GM12878 (cell line): ENCODE measurements at regions not wholly inside any gene's neighbourhood (a gene's known extent, or its start where the extent isn't known, plus 50 kb on each side); places are given as distances from the start of the nearest gene placed in this dataset.

Experiments used
- ATAC-seq: fragments of 200-7000 bp; cut with Tn5 transposase; 3 replicates; pipeline ENCODE4 v1.9.1; 2020; ENCODE audit warnings: mild to moderate bottlenecking, moderate library complexity
- BruUV-seq: library from RNA; stranded (reverse); fragments of 400-500 nt; replicated peaks from 2 replicates; lab custom pipeline; 2021; lab: Mats Ljungman, UMichigan
- CTCF ChIA-PET: fragments of 300-600 bp; sonication (Branson Sonifier 250); formaldehyde crosslinking; extraction: SDS; loops from one replicate; lab custom pipeline; 2021; ENCODE audit warnings: inconsistent platforms; lab: Yijun Ruan, JAX
- POLR2A ChIA-PET: fragments of 350-600 bp; formaldehyde crosslinking; extraction: SDS; loops from one replicate; lab custom pipeline; 2021; ENCODE audit warnings: inconsistent platforms; lab: Charles Lee
- RAD21 ChIA-PET: fragments of 300-600 bp; sonication (Branson Sonifier 250); formaldehyde crosslinking; loops from one replicate; lab custom pipeline; 2023; ENCODE audit warnings: antibody characterized with exemption; ENCODE audit not compliant: unreplicated experiment; lab: Charles Lee
- SMC1A ChIA-PET: fragments of 300-600 bp; sonication (Branson Sonifier 250); formaldehyde crosslinking; loops from one replicate; lab custom pipeline; 2023; ENCODE audit not compliant: unreplicated experiment, uncharacterized antibody; lab: Charles Lee
- DNase-seq: peaks from one replicate; pipeline ENCODE4 v3.0.0-alpha.2; 2011; ENCODE audit warnings: low read depth, low spot score
- FAIRE-seq: peaks from 3 replicates; lab custom pipeline; 2011; peaks lifted over from hg19 to GRCh38; lab: Jason Lieb, UNC
- H2AFZ ChIP-seq: 2 replicates; pipeline ENCODE4 v1.6.0; 2011; ENCODE audit warnings: low read depth, low read length, control low read depth; ENCODE audit not compliant: control insufficient read depth
- H3K27ac ChIP-seq: 2 replicates; pipeline ENCODE4 v1.5.1; 2011; ENCODE audit warnings: control low read depth; ENCODE audit not compliant: control insufficient read depth, insufficient read depth
- H3K27me3 ChIP-seq, 2 experiments: replicated peaks in 1 of 2; 2 replicates each; pipeline versions ENCODE4 v1.6.0 to v1.6.1; 2011; ENCODE audit warnings: low read length in 1 of 2; ENCODE audit not compliant: control insufficient read depth in 2 of 2, insufficient read depth in 2 of 2
- H3K36me3 ChIP-seq, 2 experiments: 2 replicates each; pipeline ENCODE4 v1.5.1; 2011; ENCODE audit warnings: low read length in 1 of 2; ENCODE audit not compliant: control insufficient read depth in 2 of 2, insufficient read depth in 2 of 2
- H3K4me1 ChIP-seq: 2 replicates; pipeline ENCODE4 v1.6.1; 2011; ENCODE audit warnings: mild to moderate bottlenecking, low read length, moderate library complexity, mixed read lengths; ENCODE audit not compliant: control insufficient read depth, insufficient read depth
- H3K4me2 ChIP-seq: 2 replicates; pipeline ENCODE4 v1.6.0; 2011; ENCODE audit warnings: control low read depth; ENCODE audit not compliant: control insufficient read depth, insufficient read depth
- H3K4me3 ChIP-seq: fragments of 200-600 bp; sonication (generic); 2 replicates; pipeline ENCODE4 v1.5.1; 2016
- H3K79me2 ChIP-seq: 2 replicates; pipeline ENCODE4 v1.6.0; 2011; ENCODE audit warnings: low read length; ENCODE audit not compliant: control insufficient read depth, insufficient read depth
- H3K9ac ChIP-seq: 2 replicates; pipeline ENCODE4 v1.8.0; 2011; ENCODE audit warnings: low read length, control low read depth, mixed read lengths; ENCODE audit not compliant: control insufficient read depth, insufficient read depth
- H3K9me3 ChIP-seq: replicated peaks from 3 replicates; pipeline ENCODE4 v1.5.1; 2011; ENCODE audit warnings: mild to moderate bottlenecking, low read length; ENCODE audit not compliant: control insufficient read depth, insufficient read depth
- H4K20me1 ChIP-seq: 2 replicates; pipeline ENCODE4 v1.6.0; 2011; ENCODE audit not compliant: control insufficient read depth, insufficient read depth
- CHD2 ChIP-seq: IDR thresholded peaks from 2 replicates; pipeline ENCODE4 v1.6.1; 2011; ENCODE audit warnings: low read depth, low read length, improper control_type of control experiment, borderline replicate concordance
- MEF2B ChIP-seq: fragments of 450-650 bp; IDR thresholded peaks from 2 replicates; pipeline ENCODE4 v1.6.1; 2018; ENCODE audit warnings: mild to moderate bottlenecking, moderate library complexity; ENCODE audit not compliant: partially characterized antibody, poor library complexity, severe bottlenecking
- REST ChIP-seq: IDR thresholded peaks from 2 replicates; pipeline ENCODE4 v1.6.1; 2012; ENCODE audit warnings: mild to moderate bottlenecking, low read depth, low read length
- SPI1 ChIP-seq: IDR thresholded peaks from 2 replicates; pipeline ENCODE4 v1.6.1; 2011; ENCODE audit warnings: low read depth, mild to moderate bottlenecking, low read length, moderate library complexity, borderline replicate concordance; ENCODE audit not compliant: insufficient read depth
- WGBS: methylation state at CpG from one replicate; pipeline ENCODE4 v1.1.6; 2016; ENCODE audit warnings: low lambda C conversion rate; ENCODE audit not compliant: insufficient replicate concordance, insufficient coverage; ENCODE audit errors: missing lambda C conversion rate; 5-methylcytosine and 5-hydroxymethylcytosine counted together
- in situ Hi-C: fragments of 300-500 bp; cut with MboI; formaldehyde crosslinking; loops from 9 replicates; pipeline ENCODE4 v1.14.3; 2018; ENCODE audit warnings: mixed read lengths
- intact Hi-C: fragments of 100-400 bp; cut with micrococcal nuclease; formaldehyde crosslinking; loops from one replicate; pipeline ENCODE4 v1.14.2; 2022; ENCODE audit not compliant: unreplicated experiment
- TF ChIP-seq, protein P1 (sequence below): IDR thresholded peaks from 2 replicates; pipeline ENCODE4 v1.6.1; 2012; ENCODE audit warnings: low read depth, low read length, improper control_type of control experiment
- TF ChIP-seq, protein P2 (sequence below): fragments of 450-650 bp; IDR thresholded peaks from 2 replicates; pipeline ENCODE4 v1.6.1; 2016; ENCODE audit warnings: mild to moderate bottlenecking, moderate library complexity, borderline replicate concordance

GRCh38 chr5:89826938-89827337 lies 582.6 kb downstream of the CETN3 start:
- Histone ChIP-seq H3K4me1 (no peaks in the 10 kb centered on the region), H3K79me2 (no peaks in the 10 kb centered on the region), H2AFZ (peak overlapping the region; percentile 46; the same call in 1 of the 2 replicates), H3K9ac (no peak overlapping the region), H3K36me3 (no peaks in the 10 kb centered on the region), H3K9me3 (no peaks in the 10 kb centered on the region; the same call in 2 of the 3 replicates), H3K4me3 (no peak overlapping the region), H3K27ac (no peak overlapping the region)
- FAIRE-seq, result no peak
- ChIA-PET RAD21 (no interaction called here), POLR2A (no interaction called here)
- in situ Hi-C loops, result no loop called here
- WGBS, result 58% methylated on average over 8 of the region's 8 CpGs
- ATAC-seq, result no peak; the same call in 2 of the 3 replicates
- no TSS peak for BruUV-seq
- TF ChIP-seq, protein P1, sequence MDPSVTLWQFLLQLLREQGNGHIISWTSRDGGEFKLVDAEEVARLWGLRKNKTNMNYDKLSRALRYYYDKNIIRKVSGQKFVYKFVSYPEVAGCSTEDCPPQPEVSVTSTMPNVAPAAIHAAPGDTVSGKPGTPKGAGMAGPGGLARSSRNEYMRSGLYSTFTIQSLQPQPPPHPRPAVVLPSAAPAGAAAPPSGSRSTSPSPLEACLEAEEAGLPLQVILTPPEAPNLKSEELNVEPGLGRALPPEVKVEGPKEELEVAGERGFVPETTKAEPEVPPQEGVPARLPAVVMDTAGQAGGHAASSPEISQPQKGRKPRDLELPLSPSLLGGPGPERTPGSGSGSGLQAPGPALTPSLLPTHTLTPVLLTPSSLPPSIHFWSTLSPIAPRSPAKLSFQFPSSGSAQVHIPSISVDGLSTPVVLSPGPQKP, result no peak
- TF ChIP-seq MEF2B, result no peak
- 0 out of 2 replicates have a peak, but pooled peaks have one; percentile 14 for TF ChIP-seq SPI1
- TF ChIP-seq, all 136 proteins: peak for 1
- DNase-seq, result no peak
- ChIA-PET CTCF (no interaction called here), SMC1A (interaction anchor here (1.5 kb wide), 1 partner anchor 11 kb away, joined by 6 read pairs; no protein-coding TSS in a partner anchor)
- H4K20me1 ChIP-seq, result no peaks in the 10 kb centered on the region
- H3K27me3 ChIP-seq, result no peaks in the 10 kb centered on the region
- intact Hi-C loops, result no loop called here
- no peak overlapping the region; the same call in 1 of the 2 replicates for H3K4me2 ChIP-seq

DNA sequence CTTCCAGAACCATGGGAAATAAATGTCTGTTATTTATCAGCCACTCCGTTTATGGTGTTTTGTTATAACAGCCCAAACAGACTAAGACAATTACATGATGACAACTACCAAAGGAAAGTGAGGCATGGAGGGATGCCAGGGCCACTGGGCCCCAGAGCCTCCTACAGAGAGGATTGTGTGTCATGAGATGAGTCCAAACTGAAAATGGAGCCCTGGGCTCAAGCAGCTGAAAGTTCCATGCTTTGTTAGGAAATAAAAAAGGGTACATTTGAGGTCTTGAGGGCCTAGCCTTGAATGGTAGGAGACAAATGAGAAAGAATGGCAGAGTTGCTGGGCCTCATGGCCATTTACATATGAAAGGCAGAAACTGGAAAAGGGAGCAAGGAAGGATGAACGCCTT lies 586.5 kb downstream of the CETN3 start:
- TF ChIP-seq, protein P2, sequence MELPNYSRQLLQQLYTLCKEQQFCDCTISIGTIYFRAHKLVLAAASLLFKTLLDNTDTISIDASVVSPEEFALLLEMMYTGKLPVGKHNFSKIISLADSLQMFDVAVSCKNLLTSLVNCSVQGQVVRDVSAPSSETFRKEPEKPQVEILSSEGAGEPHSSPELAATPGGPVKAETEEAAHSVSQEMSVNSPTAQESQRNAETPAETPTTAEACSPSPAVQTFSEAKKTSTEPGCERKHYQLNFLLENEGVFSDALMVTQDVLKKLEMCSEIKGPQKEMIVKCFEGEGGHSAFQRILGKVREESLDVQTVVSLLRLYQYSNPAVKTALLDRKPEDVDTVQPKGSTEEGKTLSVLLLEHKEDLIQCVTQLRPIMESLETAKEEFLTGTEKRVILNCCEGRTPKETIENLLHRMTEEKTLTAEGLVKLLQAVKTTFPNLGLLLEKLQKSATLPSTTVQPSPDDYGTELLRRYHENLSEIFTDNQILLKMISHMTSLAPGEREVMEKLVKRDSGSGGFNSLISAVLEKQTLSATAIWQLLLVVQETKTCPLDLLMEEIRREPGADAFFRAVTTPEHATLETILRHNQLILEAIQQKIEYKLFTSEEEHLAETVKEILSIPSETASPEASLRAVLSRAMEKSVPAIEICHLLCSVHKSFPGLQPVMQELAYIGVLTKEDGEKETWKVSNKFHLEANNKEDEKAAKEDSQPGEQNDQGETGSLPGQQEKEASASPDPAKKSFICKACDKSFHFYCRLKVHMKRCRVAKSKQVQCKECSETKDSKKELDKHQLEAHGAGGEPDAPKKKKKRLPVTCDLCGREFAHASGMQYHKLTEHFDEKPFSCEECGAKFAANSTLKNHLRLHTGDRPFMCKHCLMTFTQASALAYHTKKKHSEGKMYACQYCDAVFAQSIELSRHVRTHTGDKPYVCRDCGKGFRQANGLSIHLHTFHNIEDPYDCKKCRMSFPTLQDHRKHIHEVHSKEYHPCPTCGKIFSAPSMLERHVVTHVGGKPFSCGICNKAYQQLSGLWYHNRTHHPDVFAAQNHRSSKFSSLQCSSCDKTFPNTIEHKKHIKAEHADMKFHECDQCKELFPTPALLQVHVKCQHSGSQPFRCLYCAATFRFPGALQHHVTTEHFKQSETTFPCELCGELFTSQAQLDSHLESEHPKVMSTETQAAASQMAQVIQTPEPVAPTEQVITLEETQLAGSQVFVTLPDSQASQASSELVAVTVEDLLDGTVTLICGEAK, result no peak
- no peak for TF ChIP-seq REST
- TF ChIP-seq CHD2, result no peak
- ChIA-PET RAD21 (no interaction called here), POLR2A (no interaction called here), CTCF (no interaction called here), SMC1A (interaction anchor here (1.0 kb wide), 1 partner anchor 9 kb away, joined by 3 read pairs; no protein-coding TSS in a partner anchor)
- H3K36me3 ChIP-seq, result no peaks in the 10 kb centered on the region
- H3K4me2 ChIP-seq, result no peak overlapping the region
- H4K20me1 ChIP-seq, result no peaks in the 10 kb centered on the region
- H3K9me3 ChIP-seq, result no peaks in the 10 kb centered on the region; the same call in 2 of the 3 replicates
- no peak overlapping the region for H3K4me3 ChIP-seq
- FAIRE-seq (no peak), DNase-seq (no peak), ATAC-seq (no peak)
- in situ Hi-C loops, result no loop called here
- 100% methylated on average over 2 of the region's 2 CpGs for WGBS
- H3K9ac ChIP-seq, result no peak overlapping the region
- H3K79me2 ChIP-seq, result no peaks in the 10 kb centered on the region
- BruUV-seq, result no TSS peak
- no peaks in the 10 kb centered on the region for H3K27me3 ChIP-seq
- no peak overlapping the region for H3K27ac ChIP-seq
- no peak overlapping the region for H2AFZ ChIP-seq
- intact Hi-C loops, result no loop called here
- H3K4me1 ChIP-seq, result no peaks in the 10 kb centered on the region
